GM18511 (cell line): ENCODE measurements at regions not wholly inside any gene's neighbourhood (a gene's known extent, or its start where the extent isn't known, plus 50 kb on each side); places are given as distances from the start of the nearest gene placed in this dataset.

Experiments
- ATAC-seq: cut with Tn5 transposase; IDR thresholded peaks from one replicate; pipeline ENCODE4 v1.9.1; 2021; ENCODE audit warnings: mild to moderate bottlenecking, moderate library complexity; ENCODE audit not compliant: unreplicated experiment

- peak; percentile 99 for ATAC-seq
These were observed 52.0 kb upstream of the ARGLU1 start for GRCh38 chr13:106619688-106620555.
